SW480 (cell line): ENCODE measurements at regions not wholly inside any gene's neighbourhood (a gene's known extent, or its start where the extent isn't known, plus 50 kb on each side); places are given as distances from the start of the nearest gene placed in this dataset.
"Not testable (repeated sequence)": the region's sequence is repeated elsewhere in the genome, so short reads cannot be mapped to it uniquely, and the experiment has no call there.

Experiments used
- DNase-seq: peaks from one replicate; pipeline ENCODE4 v3.0.0-alpha.2; 2016; ENCODE audit warnings: low spot score

DNA sequence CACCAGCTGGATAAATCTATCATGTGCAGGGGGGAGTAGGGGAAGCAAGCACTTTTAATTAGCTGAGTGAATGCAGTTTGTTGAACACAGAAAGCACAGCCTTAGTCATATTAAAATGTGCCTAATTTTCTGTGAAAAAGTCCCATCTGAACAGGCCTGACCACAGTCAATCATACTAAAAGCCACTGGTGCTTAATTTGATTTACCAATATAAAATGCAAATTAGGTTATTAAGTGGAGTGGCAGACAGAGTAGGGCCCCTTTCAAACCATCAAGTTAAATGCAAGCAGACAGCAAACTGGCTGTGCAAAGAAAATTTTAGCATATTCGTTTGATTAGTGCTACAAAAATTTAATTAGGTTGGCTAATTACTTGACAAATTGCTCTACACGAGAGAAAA is 176.1 kb downstream of the ISL1 start:
- no peak for DNase-seq

- DNase-seq: no peak
Measured at GRCh38 chr5:51559921-51560658, 176.8 kb downstream of the ISL1 start.

DNA sequence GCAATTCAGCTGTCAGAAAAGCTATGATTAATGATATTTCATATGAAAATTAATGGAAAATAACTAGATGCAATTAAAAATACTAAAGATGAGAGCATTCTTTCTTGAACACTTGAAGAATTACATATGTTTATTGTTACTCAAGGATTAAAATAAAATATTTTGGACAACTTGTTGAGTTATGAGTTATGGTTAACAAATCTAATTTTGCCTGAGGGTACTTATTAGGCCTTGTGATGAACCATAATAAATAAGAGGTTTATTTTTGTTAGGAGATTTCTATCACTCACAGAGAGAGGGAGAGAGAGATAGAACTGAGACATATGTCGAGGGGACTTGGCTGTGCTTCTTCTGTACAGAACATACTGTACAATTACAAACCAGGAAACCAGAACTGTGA is 183.7 kb downstream of the ISL1 start:
- no peak for DNase-seq

GRCh38 chr5:51567636-51568035 is 184.4 kb downstream of the ISL1 start:
- DNase-seq: no peak

GRCh38 chr5:51573835-51574234 is 190.6 kb downstream of the ISL1 start:
- no peak for DNase-seq

GRCh38 chr5:51582871-51583394 is 199.7 kb downstream of the ISL1 start:
- DNase-seq: no peak

- no peak for DNase-seq
Measured at GRCh38 chr5:51598026-51598425, 214.8 kb downstream of the ISL1 start.

DNA sequence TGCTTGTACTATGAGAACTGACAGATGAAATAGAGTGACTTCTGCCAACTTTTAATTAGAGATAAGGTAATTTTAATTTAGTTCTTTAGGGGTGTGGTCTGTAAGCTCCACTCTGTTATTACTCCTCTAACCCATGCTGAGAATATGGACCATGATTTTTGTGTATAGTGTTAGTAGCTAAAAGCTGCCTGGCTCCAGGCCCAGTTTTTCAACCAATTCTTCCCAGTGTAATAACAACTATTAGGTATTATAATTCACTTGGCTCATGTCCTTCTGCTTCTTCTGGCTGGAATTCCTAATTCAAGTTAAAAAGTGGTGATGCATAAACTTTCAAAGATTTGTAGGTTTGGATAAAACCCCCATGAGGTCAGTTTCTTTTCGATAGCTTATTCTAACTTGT is 216.3 kb downstream of the ISL1 start:
- no peak for DNase-seq

- no peak for DNase-seq
Measured at GRCh38 chr5:51604324-51604723, 221.1 kb downstream of the ISL1 start.

DNA sequence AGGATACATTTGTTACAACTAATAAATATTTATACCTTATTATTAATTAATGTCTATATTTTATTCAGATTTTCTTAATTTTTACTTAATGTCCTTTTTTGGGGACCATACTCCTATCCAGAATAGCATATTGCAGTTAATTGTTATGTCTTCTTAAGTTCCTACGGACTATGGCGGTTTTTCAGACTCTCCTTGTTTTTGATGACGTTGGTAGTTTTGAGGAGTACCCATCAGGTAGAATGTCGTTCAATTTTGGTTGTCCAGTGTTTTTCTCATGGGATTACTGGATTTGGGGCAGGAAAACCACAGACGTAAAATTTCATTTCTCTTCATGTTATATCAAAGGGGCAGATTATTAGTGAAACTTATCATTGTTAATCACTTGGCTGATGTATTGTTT is 223.7 kb downstream of the ISL1 start:
- DNase-seq: no peak

- no peak for DNase-seq
Measured at GRCh38 chr5:51618234-51618633, 235.0 kb downstream of the ISL1 start.

DNA sequence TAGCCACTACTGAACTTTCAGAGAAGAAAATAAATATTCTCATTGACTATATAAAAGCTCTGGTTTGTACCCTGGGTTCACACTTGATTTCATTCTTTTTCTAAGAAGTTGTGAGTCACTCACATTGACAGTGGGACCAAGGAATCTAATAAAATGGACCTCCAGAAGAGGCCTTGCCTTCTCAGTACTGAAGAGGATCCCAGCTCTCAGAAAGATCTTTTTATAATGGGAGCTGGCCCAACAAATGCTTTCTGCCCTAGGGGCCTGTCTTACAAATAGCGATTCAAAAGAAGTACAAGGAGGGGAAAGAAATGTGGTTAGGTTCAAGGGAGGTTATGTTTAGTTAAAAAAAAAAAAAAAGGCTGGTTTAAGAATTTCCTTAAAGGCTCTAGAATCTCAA is 237.9 kb downstream of the ISL1 start:
- no peak for DNase-seq

DNA sequence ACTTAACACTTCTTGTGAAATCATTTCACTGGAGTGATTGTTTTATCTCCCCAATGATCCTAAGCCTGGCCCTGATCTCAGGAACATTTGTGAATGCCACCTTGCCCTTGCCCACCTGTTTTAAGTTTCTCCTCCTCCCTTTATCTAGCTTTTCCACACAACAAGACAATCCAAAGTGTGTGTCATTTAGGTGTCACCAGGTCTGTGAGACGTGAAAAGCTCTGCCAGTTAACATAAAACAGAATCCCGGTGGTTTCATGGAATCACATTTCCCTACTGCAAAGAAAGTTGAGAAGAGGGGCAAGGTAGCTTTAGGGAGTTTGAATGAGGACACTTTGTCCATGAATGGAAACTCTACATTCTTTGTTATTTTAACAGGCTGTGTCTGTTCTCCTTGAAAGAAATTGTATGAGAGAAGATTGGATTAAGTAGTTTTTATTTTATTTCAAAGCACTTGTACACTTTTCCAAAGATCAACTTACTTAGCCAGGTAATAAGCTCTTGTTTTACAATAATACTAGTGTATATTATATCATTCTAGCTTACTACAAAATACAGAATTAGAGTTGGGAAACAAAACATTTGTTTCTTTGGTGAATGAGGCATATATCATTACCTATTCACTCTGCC is 239.0 kb downstream of the ISL1 start:
- no peak for DNase-seq

DNA sequence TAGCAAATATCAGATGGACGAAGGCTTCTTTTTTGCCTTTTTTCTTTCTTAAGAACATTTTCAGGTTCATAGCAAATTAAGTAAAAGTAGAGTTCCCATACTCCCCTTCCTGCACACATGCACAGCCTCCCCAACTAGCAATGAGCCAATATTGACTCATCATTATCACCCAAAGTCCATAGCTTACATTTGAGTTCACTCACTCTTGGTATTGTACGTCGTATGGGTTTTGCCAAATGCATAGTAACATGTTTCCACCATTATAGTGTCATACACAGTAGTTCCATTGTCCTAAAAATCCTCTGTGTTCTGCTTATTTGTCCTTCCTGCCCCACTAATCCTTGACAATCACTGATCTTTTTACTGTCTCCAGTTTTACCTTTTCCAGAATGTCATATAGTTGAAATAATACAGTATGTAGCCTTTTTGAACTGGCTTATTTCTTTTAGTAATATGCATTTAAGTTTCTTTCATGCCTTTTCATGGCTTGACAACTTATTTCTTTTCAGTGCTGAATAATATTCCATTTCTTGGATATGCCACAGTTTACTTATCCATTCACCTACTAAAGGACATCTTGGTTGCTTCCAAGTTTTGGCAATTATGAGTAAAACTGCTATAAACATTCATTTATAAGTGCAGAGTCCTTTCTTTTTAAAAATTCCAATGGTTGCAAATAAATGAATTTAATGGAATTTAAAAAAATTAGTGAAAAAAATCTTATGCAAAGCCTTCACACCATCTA is 242.1 kb downstream of the ISL1 start:
- DNase-seq: no peak

DNA sequence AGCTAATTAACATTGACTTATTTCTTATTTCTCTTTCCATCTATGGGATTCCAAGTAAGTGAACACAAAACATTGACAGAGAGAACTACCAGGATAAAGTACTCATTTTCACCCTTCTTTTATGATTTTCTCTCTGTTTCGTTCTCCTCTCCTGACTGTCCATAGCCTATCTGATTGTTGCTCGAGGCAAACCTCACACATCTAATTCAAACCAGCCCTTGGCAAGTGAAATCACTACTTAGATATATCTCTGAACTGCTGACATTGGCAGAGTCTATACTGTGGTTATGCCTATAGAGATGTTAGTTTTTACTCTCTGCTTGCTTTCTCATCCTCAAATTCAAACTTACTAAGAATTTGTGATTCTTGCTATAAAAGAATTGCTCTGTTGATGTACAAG is 248.8 kb downstream of the ISL1 start:
- DNase-seq: no peak

- DNase-seq: no peak
Measured at GRCh38 chr5:51632793-51633192, 249.5 kb downstream of the ISL1 start.

DNA sequence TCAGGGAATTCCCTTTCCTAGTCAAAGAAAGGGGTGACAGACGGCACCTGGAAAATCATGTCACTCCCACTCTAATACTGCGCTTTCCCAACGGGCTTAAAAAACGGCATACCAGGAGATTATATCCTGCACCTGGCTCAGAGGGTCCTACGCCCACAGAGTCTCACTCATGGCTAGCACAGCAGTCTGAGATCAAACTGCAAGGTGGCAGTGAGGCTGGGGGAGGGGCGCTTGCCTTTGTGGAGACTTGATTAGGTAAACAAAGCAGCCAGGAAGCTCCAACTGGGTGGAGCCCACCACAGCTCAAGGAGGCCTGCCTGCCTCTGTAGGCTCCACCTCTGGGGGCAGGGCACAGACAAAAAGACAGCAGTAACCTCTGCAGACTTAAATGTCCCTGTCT is 253.7 kb downstream of the ISL1 start:
- DNase-seq: not testable (repeated sequence)

- no peak for DNase-seq
Measured at GRCh38 chr5:51644976-51645375, 261.7 kb downstream of the ISL1 start.

- no peak for DNase-seq
Measured at GRCh38 chr5:51646482-51646881, 263.2 kb downstream of the ISL1 start.

DNA sequence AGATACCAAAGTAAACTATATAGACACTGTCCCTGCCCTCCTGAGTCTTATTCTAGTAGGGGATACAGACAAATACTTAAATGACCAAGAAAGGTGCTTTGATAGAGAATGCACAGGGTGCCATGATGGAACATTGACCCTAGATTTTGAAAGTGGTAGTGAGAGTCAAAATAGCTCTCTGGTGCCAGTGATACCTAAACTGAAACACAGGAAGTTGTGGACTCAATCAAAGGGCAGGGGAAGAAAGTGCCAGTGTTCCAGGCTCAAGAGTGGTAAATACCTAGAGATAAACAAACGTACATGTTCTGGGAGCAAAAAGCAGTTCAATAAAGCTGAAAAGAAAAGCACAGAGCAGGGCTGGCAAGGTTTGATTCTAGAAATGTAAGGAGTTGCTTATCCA is 267.6 kb downstream of the ISL1 start:
- no peak for DNase-seq

DNA sequence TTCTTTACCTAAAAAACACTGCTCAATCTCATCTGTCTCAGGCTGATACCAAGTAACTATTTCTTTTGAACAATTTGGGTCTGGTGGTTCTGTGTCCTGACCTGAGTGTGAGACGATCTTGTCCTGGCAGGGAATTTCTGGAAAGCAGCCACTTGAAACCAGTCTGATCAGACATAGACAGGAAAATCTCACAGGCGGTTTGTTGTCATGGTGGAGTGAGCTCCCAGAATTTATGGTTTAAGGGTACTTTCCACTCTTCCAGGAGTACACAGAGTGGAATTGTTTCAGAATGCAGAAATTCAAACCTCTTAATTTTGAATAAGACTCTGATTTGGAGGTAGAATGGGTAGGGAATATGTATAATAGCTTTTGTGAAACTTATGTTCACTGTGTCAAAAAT is 268.2 kb downstream of the ISL1 start:
- DNase-seq: no peak

GRCh38 chr5:51651889-51652288 is 268.6 kb downstream of the ISL1 start:
- no peak for DNase-seq

- DNase-seq: no peak
Measured at GRCh38 chr5:51652980-51653379, 269.7 kb downstream of the ISL1 start.
